HEK293 (cell line): ENCODE measurements at regions not wholly inside any gene's neighbourhood (a gene's known extent, or its start where the extent isn't known, plus 50 kb on each side); places are given as distances from the start of the nearest gene placed in this dataset.

Source experiments
- CTCF ChIA-PET: fragments of 350-600 bp; formaldehyde crosslinking; extraction: SDS; loops from one replicate; lab custom pipeline; 2021; ENCODE audit warnings: antibody characterized with exemption; lab: Yijun Ruan, JAX
- POLR2A ChIA-PET: fragments of 300-600 bp; formaldehyde crosslinking; extraction: SDS; loops from one replicate; lab custom pipeline; 2020; ENCODE audit warnings: antibody characterized with exemption, inconsistent platforms; lab: Yijun Ruan, JAX
- H3K27ac ChIP-seq: fragments of 200-500 bp; sonication (Bioruptor generic); 2 replicates; pipeline ENCODE4 v1.5.1; 2014; ENCODE audit warnings: low read depth, low read length, control low read depth, inconsistent platforms; ENCODE audit errors: extremely low read depth
- H3K36me3 ChIP-seq, 2 experiments: fragments of 200-500 bp in 1 of 2; sonication (Bioruptor generic) in 1 of 2; 1 replicate in 1 of 2; 2 replicates in 1 of 2; pipeline ENCODE4 v1.5.1; 2014 to 2017; ENCODE audit warnings: inconsistent platforms in 2 of 2, low read length in 2 of 2; ENCODE audit not compliant: control insufficient read depth in 2 of 2, insufficient read depth in 1 of 2
- H3K4me1 ChIP-seq: fragments of 200-500 bp; sonication (Bioruptor generic); 2 replicates; pipeline ENCODE4 v1.5.1; 2014; ENCODE audit warnings: mild to moderate bottlenecking, low read length, inconsistent platforms; ENCODE audit not compliant: control insufficient read depth, insufficient read depth
- H3K4me3 ChIP-seq: 2 replicates; pipeline ENCODE4 v1.5.1; 2011; ENCODE audit warnings: low read depth, mild to moderate bottlenecking, control low read depth, low read length, moderate library complexity
- H3K9me3 ChIP-seq: fragments of 200-500 bp; sonication (Bioruptor generic); 2 replicates; pipeline ENCODE4 v1.5.1; 2014; ENCODE audit warnings: low read depth, low read length, inconsistent platforms; ENCODE audit not compliant: control insufficient read depth, insufficient read depth
- GFI1B ChIP-seq: fragments of 450-650 bp; formaldehyde crosslinking; IDR thresholded peaks from 2 replicates; pipeline ENCODE4 v1.5.1; 2016; ENCODE audit warnings: missing biosample characterization, missing genetic modification characterization
- HOXA7 ChIP-seq: sonication (generic); formaldehyde crosslinking; IDR thresholded peaks from 2 replicates; pipeline ENCODE4 v1.8.1; 2022; ENCODE audit warnings: missing genetic modification reagents, borderline replicate concordance
- OSR2 ChIP-seq: fragments of 450-650 bp; formaldehyde crosslinking; IDR thresholded peaks from 2 replicates; pipeline ENCODE4 v1.5.1; 2016; ENCODE audit warnings: missing biosample characterization, missing genetic modification characterization
- TCF7L2 ChIP-seq: IDR thresholded peaks from 2 replicates; pipeline ENCODE4 v1.6.1; 2011; ENCODE audit warnings: low read depth, mild to moderate bottlenecking, inconsistent platforms, low read length, moderate library complexity, borderline replicate concordance
- ZNF214 ChIP-seq: fragments of 450-650 bp; formaldehyde crosslinking; IDR thresholded peaks from 2 replicates; pipeline ENCODE4 v1.5.1; 2017; ENCODE audit warnings: missing biosample characterization, mild to moderate bottlenecking, missing genetic modification characterization, borderline replicate concordance
- ZNF274 ChIP-seq, 2 experiments: fragments of 200-500 bp in 1 of 2; fragments of 450-650 bp in 1 of 2; sonication (Bioruptor generic) in 1 of 2; formaldehyde crosslinking in 1 of 2; IDR thresholded peaks; 2 replicates each; pipeline versions ENCODE4 v1.5.1 to v1.6.1; 2014 to 2016; ENCODE audit warnings: borderline replicate concordance in 1 of 2, inconsistent platforms in 1 of 2, low read length in 1 of 2, missing biosample characterization in 1 of 2, missing genetic modification characterization in 1 of 2
- ZNF302 ChIP-seq: fragments of 450-650 bp; formaldehyde crosslinking; IDR thresholded peaks from 2 replicates; pipeline ENCODE4 v1.5.1; 2016; ENCODE audit warnings: missing biosample characterization, missing genetic modification characterization, low read depth
- ZNF366 ChIP-seq: fragments of 450-650 bp; formaldehyde crosslinking; conservative IDR thresholded peaks from 2 replicates; pipeline ENCODE4 v1.5.1; 2016; ENCODE audit warnings: missing biosample characterization, missing genetic modification characterization
- ZNF571 ChIP-seq: fragments of 450-650 bp; formaldehyde crosslinking; IDR thresholded peaks from 2 replicates; pipeline ENCODE4 v1.5.0; 2017; ENCODE audit warnings: missing biosample characterization, missing genetic modification characterization
- ZNF585B ChIP-seq: fragments of 450-650 bp; formaldehyde crosslinking; IDR thresholded peaks from 2 replicates; pipeline ENCODE4 v1.5.1; 2016; ENCODE audit warnings: missing biosample characterization, missing genetic modification characterization
- ZNF621 ChIP-seq: fragments of 450-650 bp; formaldehyde crosslinking; IDR thresholded peaks from 2 replicates; pipeline ENCODE4 v1.5.1; 2017; ENCODE audit warnings: missing biosample characterization, missing genetic modification characterization
- ZNF624 ChIP-seq: fragments of 450-650 bp; formaldehyde crosslinking; IDR thresholded peaks from 2 replicates; pipeline ENCODE4 v1.5.1; 2017; ENCODE audit warnings: missing biosample characterization, missing genetic modification characterization
- ZNF658 ChIP-seq: fragments of 450-650 bp; formaldehyde crosslinking; IDR thresholded peaks from 2 replicates; pipeline ENCODE4; 2016; ENCODE audit warnings: missing biosample characterization, missing genetic modification characterization
- ZNF792 ChIP-seq: fragments of 450-650 bp; formaldehyde crosslinking; IDR thresholded peaks from 2 replicates; pipeline ENCODE4 v1.5.1; 2016; ENCODE audit warnings: missing biosample characterization, missing genetic modification characterization
- TF ChIP-seq, protein P1 (sequence below): fragments of 450-650 bp; formaldehyde crosslinking; conservative IDR thresholded peaks from 2 replicates; pipeline ENCODE4 v1.5.1; 2016; ENCODE audit warnings: low read depth, missing biosample characterization, missing genetic modification characterization
- TF ChIP-seq, protein P2 (sequence below): fragments of 450-650 bp; formaldehyde crosslinking; IDR thresholded peaks from 2 replicates; pipeline ENCODE4 v1.5.1; 2016; ENCODE audit warnings: missing biosample characterization, missing genetic modification characterization, borderline replicate concordance
- TF ChIP-seq, protein P3 (sequence below): fragments of 450-650 bp; formaldehyde crosslinking; IDR thresholded peaks from 2 replicates; pipeline ENCODE4 v1.5.1; 2016; ENCODE audit warnings: missing biosample characterization, missing genetic modification characterization
- TF ChIP-seq, protein P4 (sequence below): fragments of 450-650 bp; formaldehyde crosslinking; IDR thresholded peaks from 2 replicates; pipeline ENCODE4 v1.5.1; 2016; ENCODE audit warnings: missing biosample characterization, missing genetic modification characterization
- TF ChIP-seq, protein P5 (sequence below): fragments of 450-650 bp; formaldehyde crosslinking; IDR thresholded peaks from 2 replicates; pipeline ENCODE4 v1.5.1; 2016; ENCODE audit warnings: missing biosample characterization, missing genetic modification characterization
- TF ChIP-seq, protein P6 (sequence below): fragments of 450-650 bp; formaldehyde crosslinking; IDR thresholded peaks from 2 replicates; pipeline ENCODE4 v1.5.1; 2016; ENCODE audit warnings: missing biosample characterization, missing genetic modification characterization

DNA sequence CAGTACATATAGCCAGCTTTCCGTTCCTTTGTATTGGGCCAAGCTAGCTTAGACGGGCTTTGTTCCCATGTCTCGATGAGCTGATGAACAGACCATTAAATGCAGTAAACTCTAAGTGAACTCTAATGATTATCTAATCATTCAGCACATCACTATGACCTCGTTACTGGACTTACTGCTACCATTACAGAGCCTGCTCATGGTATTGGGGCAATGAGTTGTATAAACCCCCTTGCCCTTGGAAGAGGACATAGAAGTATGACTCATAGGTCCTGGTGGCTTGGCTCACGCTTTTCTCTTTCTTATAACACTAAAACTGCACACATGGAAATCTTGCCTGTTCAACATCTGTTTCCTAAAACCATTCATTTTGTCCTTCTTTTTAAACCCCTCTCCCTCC, 93.6 kb upstream of the DYNLRB2 start:
- H3K4me1 ChIP-seq = no peaks in the 10 kb centered on the region
- H3K36me3 ChIP-seq = no peaks in the 10 kb centered on the region
- CTCF ChIA-PET = no interaction called here
- POLR2A ChIA-PET = no interaction called here
- no peaks in the 10 kb centered on the region for H3K9me3 ChIP-seq
- TF ChIP-seq ZNF214 (tag by site-specific recombination) = no peak
- TF ChIP-seq, protein P1, sequence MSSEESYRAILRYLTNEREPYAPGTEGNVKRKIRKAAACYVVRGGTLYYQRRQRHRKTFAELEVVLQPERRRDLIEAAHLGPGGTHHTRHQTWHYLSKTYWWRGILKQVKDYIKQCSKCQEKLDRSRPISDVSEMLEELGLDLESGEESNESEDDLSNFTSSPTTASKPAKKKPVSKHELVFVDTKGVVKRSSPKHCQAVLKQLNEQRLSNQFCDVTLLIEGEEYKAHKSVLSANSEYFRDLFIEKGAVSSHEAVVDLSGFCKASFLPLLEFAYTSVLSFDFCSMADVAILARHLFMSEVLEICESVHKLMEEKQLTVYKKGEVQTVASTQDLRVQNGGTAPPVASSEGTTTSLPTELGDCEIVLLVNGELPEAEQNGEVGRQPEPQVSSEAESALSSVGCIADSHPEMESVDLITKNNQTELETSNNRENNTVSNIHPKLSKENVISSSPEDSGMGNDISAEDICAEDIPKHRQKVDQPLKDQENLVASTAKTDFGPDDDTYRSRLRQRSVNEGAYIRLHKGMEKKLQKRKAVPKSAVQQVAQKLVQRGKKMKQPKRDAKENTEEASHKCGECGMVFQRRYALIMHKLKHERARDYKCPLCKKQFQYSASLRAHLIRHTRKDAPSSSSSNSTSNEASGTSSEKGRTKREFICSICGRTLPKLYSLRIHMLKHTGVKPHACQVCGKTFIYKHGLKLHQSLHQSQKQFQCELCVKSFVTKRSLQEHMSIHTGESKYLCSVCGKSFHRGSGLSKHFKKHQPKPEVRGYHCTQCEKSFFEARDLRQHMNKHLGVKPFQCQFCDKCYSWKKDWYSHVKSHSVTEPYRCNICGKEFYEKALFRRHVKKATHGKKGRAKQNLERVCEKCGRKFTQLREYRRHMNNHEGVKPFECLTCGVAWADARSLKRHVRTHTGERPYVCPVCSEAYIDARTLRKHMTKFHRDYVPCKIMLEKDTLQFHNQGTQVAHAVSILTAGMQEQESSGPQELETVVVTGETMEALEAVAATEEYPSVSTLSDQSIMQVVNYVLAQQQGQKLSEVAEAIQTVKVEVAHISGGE = no peak
- TF ChIP-seq, protein P2, sequence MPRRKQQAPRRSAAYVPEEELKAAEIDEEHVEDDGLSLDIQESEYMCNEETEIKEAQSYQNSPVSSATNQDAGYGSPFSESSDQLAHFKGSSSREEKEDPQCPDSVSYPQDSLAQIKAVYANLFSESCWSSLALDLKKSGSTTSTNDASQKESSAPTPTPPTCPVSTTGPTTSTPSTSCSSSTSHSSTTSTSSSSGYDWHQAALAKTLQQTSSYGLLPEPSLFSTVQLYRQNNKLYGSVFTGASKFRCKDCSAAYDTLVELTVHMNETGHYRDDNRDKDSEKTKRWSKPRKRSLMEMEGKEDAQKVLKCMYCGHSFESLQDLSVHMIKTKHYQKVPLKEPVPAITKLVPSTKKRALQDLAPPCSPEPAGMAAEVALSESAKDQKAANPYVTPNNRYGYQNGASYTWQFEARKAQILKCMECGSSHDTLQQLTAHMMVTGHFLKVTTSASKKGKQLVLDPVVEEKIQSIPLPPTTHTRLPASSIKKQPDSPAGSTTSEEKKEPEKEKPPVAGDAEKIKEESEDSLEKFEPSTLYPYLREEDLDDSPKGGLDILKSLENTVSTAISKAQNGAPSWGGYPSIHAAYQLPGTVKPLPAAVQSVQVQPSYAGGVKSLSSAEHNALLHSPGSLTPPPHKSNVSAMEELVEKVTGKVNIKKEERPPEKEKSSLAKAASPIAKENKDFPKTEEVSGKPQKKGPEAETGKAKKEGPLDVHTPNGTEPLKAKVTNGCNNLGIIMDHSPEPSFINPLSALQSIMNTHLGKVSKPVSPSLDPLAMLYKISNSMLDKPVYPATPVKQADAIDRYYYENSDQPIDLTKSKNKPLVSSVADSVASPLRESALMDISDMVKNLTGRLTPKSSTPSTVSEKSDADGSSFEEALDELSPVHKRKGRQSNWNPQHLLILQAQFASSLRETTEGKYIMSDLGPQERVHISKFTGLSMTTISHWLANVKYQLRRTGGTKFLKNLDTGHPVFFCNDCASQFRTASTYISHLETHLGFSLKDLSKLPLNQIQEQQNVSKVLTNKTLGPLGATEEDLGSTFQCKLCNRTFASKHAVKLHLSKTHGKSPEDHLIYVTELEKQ = no peak
- no peak for TF ChIP-seq ZNF621
- TF ChIP-seq TCF7L2 = no peak
- TF ChIP-seq ZNF658 (tag by site-specific recombination) = no peak
- TF ChIP-seq ZNF585B = no peak
- TF ChIP-seq, protein P3, sequence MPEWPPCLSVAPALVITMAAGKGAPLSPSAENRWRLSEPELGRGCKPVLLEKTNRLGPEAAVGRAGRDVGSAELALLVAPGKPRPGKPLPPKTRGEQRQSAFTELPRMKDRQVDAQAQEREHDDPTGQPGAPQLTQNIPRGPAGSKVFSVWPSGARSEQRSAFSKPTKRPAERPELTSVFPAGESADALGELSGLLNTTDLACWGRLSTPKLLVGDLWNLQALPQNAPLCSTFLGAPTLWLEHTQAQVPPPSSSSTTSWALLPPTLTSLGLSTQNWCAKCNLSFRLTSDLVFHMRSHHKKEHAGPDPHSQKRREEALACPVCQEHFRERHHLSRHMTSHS (tag by site-specific recombination) = no peak
- H3K4me3 ChIP-seq = no peak overlapping the region
- no peak overlapping the region for H3K27ac ChIP-seq

DNA sequence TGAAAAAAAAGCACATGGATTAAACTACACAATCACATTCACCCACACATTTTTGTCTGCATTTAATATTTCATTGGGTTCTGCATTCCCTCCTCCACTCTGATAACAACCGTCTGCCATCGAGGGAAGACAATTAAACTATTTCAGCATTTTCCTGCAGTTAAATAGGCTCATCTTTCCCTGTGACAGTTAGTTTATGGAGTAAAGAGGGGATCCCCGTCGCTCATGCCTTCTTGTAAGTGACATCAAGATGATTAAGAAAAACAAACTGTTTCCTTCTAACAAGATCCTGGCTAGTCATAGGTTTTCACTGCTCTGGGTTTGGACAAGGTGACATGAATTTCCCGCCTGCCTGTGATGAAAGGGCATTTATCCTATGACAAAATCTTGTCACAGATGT, 98.0 kb upstream of the DYNLRB2 start:
- ChIA-PET POLR2A (no interaction called here), CTCF (no interaction called here)
- H3K4me3 ChIP-seq = no peak overlapping the region

More for the DNA sequence above, 98.0 kb upstream of the DYNLRB2 start:
- H3K27ac ChIP-seq = no peak overlapping the region
- no peaks in the 10 kb centered on the region for H3K36me3 ChIP-seq
- H3K4me1 ChIP-seq = no peaks in the 10 kb centered on the region
- TF ChIP-seq GFI1B (no peak), ZNF274 (IDR thresholded peaks at IDR 0.05; ENCODE audit: low read length) (no peak), ZNF274 (tag by site-specific recombination; IDR thresholded peaks at IDR 0.05; ENCODE audit: borderline replicate concordance) (no peak), HOXA7 (CRISPR knock-in tag) (no peak), ZNF792 (tag by site-specific recombination) (no peak), ZNF366 (tag by site-specific recombination) (no peak), ZNF571 (tag by site-specific recombination) (no peak), ZNF302 (tag by site-specific recombination) (no peak), OSR2 (tag by site-specific recombination) (no peak), ZNF624 (tag by site-specific recombination) (no peak)
- TF ChIP-seq, protein P4, sequence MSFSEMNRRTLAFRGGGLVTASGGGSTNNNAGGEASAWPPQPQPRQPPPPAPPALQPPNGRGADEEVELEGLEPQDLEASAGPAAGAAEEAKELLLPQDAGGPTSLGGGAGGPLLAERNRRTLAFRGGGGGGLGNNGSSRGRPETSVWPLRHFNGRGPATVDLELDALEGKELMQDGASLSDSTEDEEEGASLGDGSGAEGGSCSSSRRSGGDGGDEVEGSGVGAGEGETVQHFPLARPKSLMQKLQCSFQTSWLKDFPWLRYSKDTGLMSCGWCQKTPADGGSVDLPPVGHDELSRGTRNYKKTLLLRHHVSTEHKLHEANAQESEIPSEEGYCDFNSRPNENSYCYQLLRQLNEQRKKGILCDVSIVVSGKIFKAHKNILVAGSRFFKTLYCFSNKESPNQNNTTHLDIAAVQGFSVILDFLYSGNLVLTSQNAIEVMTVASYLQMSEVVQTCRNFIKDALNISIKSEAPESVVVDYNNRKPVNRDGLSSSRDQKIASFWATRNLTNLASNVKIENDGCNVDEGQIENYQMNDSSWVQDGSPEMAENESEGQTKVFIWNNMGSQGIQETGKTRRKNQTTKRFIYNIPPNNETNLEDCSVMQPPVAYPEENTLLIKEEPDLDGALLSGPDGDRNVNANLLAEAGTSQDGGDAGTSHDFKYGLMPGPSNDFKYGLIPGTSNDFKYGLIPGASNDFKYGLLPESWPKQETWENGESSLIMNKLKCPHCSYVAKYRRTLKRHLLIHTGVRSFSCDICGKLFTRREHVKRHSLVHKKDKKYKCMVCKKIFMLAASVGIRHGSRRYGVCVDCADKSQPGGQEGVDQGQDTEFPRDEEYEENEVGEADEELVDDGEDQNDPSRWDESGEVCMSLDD (tag by site-specific recombination) = no peak
- TF ChIP-seq, protein P5, sequence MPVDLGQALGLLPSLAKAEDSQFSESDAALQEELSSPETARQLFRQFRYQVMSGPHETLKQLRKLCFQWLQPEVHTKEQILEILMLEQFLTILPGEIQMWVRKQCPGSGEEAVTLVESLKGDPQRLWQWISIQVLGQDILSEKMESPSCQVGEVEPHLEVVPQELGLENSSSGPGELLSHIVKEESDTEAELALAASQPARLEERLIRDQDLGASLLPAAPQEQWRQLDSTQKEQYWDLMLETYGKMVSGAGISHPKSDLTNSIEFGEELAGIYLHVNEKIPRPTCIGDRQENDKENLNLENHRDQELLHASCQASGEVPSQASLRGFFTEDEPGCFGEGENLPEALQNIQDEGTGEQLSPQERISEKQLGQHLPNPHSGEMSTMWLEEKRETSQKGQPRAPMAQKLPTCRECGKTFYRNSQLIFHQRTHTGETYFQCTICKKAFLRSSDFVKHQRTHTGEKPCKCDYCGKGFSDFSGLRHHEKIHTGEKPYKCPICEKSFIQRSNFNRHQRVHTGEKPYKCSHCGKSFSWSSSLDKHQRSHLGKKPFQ = no peak
- TF ChIP-seq, protein P6, sequence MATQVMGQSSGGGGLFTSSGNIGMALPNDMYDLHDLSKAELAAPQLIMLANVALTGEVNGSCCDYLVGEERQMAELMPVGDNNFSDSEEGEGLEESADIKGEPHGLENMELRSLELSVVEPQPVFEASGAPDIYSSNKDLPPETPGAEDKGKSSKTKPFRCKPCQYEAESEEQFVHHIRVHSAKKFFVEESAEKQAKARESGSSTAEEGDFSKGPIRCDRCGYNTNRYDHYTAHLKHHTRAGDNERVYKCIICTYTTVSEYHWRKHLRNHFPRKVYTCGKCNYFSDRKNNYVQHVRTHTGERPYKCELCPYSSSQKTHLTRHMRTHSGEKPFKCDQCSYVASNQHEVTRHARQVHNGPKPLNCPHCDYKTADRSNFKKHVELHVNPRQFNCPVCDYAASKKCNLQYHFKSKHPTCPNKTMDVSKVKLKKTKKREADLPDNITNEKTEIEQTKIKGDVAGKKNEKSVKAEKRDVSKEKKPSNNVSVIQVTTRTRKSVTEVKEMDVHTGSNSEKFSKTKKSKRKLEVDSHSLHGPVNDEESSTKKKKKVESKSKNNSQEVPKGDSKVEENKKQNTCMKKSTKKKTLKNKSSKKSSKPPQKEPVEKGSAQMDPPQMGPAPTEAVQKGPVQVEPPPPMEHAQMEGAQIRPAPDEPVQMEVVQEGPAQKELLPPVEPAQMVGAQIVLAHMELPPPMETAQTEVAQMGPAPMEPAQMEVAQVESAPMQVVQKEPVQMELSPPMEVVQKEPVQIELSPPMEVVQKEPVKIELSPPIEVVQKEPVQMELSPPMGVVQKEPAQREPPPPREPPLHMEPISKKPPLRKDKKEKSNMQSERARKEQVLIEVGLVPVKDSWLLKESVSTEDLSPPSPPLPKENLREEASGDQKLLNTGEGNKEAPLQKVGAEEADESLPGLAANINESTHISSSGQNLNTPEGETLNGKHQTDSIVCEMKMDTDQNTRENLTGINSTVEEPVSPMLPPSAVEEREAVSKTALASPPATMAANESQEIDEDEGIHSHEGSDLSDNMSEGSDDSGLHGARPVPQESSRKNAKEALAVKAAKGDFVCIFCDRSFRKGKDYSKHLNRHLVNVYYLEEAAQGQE (tag by site-specific recombination) = no peak
- H3K9me3 ChIP-seq = no peaks in the 10 kb centered on the region
